SK-N-SH (cell line): ENCODE measurements at regions not wholly inside any gene's neighbourhood (a gene's known extent, or its start where the extent isn't known, plus 50 kb on each side); places are given as distances from the start of the nearest gene placed in this dataset.

Source experiments
- CTCF ChIA-PET: fragments of 300-600, 350-600 bp; formaldehyde crosslinking; extraction: SDS; loops from one replicate; lab custom pipeline; 2021; lab: Yijun Ruan, JAX
- POLR2A ChIA-PET: fragments of 350-600 bp; sonication (Branson Sonifier 250); formaldehyde crosslinking; extraction: SDS; loops from one replicate; lab custom pipeline; 2020; ENCODE audit warnings: antibody characterized with exemption, inconsistent platforms; lab: Yijun Ruan, JAX
- DNase-seq: peaks from one replicate; pipeline ENCODE4 v3.0.0; 2012
- H2AFZ ChIP-seq: fragments of 200-600 bp; sonication (generic); 2 replicates; pipeline ENCODE4 v1.8.1; 2016; ENCODE audit warnings: antibody characterized with exemption, mild to moderate bottlenecking, low read depth
- H3F3A ChIP-seq: fragments of 200-600 bp; sonication (generic); replicated peaks from 2 replicates; pipeline ENCODE3; 2016; ENCODE audit warnings: antibody characterized with exemption, mild to moderate bottlenecking; ENCODE audit not compliant: insufficient read depth
- H3K27ac ChIP-seq, 2 experiments: fragments of 200-500 bp in 1 of 2; fragments of 200-600 bp in 1 of 2; sonication (Bioruptor generic) in 1 of 2; sonication (generic), shearing (Covaris generic) in 1 of 2; 2 replicates each; pipeline versions ENCODE4 v1.5.1 to v1.6.1; 2014 to 2016; ENCODE audit warnings: low read depth in 2 of 2, inconsistent platforms in 1 of 2, low read length in 1 of 2, mild to moderate bottlenecking in 1 of 2, mixed read lengths in 1 of 2
- H3K27me3 ChIP-seq: fragments of 200-600 bp; sonication (generic), shearing (Covaris generic); 2 replicates; pipeline ENCODE4 v1.6.1; 2016; ENCODE audit warnings: mixed run types; ENCODE audit not compliant: insufficient read depth
- H3K36me3 ChIP-seq, 2 experiments: fragments of 200-500 bp in 1 of 2; fragments of 200-600 bp in 1 of 2; sonication (Bioruptor generic) in 1 of 2; sonication (generic) in 1 of 2; replicated peaks in 1 of 2; 2 replicates each; pipeline versions ENCODE3 to v1.5.1; 2014 to 2016; ENCODE audit warnings: low read length in 1 of 2, mild to moderate bottlenecking in 1 of 2; ENCODE audit not compliant: insufficient read depth in 2 of 2, control insufficient read depth in 1 of 2
- H3K4me1 ChIP-seq, 2 experiments: fragments of 200-500 bp in 1 of 2; fragments of 200-600 bp in 1 of 2; sonication (Bioruptor generic) in 1 of 2; sonication (generic), shearing (Covaris generic) in 1 of 2; 2 replicates each; pipeline versions ENCODE4 v1.5.1 to v1.6.1; 2014 to 2016; ENCODE audit warnings: low read depth in 1 of 2, low read length in 1 of 2, mixed run types in 1 of 2; ENCODE audit not compliant: insufficient read depth in 2 of 2, control insufficient read depth in 1 of 2
- H3K4me2 ChIP-seq: fragments of 200-600 bp; sonication (generic), shearing (Covaris generic); 2 replicates; pipeline ENCODE4 v1.6.1; 2017; ENCODE audit warnings: mixed run types
- H3K4me3 ChIP-seq, 2 experiments: fragments of 200-500 bp in 1 of 2; fragments of 200-600 bp in 1 of 2; sonication (Bioruptor generic) in 1 of 2; sonication (generic), shearing (Covaris generic) in 1 of 2; 2 replicates each; pipeline versions ENCODE4 v1.5.1 to v1.8.1; 2014 to 2016; ENCODE audit warnings: low read depth in 2 of 2, inconsistent platforms in 1 of 2, low read length in 1 of 2, mild to moderate bottlenecking in 1 of 2, mixed read lengths in 1 of 2, moderate library complexity in 1 of 2
- H3K79me2 ChIP-seq: fragments of 200-600 bp; sonication (generic); 2 replicates; pipeline ENCODE4 v1.8.1; 2017; ENCODE audit warnings: mild to moderate bottlenecking; ENCODE audit not compliant: insufficient read depth
- H3K9ac ChIP-seq: fragments of 200-600 bp; sonication (generic); 2 replicates; pipeline ENCODE4 v1.6.1; 2017; ENCODE audit warnings: mixed run types
- H3K9me2 ChIP-seq: fragments of 200-600 bp; sonication (generic); 2 replicates; pipeline ENCODE4 v1.6.1; 2017; ENCODE audit warnings: mixed run types
- H3K9me3 ChIP-seq: fragments of 200-600 bp; sonication (generic); 2 replicates; pipeline ENCODE4 v1.6.1; 2017; ENCODE audit warnings: mixed run types, mild to moderate bottlenecking, moderate library complexity
- H4K20me1 ChIP-seq: fragments of 200-600 bp; sonication (generic); 2 replicates; pipeline ENCODE4 v1.6.1; 2017; ENCODE audit warnings: mild to moderate bottlenecking, mixed run types; ENCODE audit not compliant: insufficient read depth
- CTCF ChIP-seq: fragments of 200-600 bp; sonication (generic); IDR thresholded peaks from 2 replicates; pipeline ENCODE4 v1.6.1; 2017; ENCODE audit warnings: antibody characterized with exemption, mild to moderate bottlenecking, moderate library complexity
- EP300 ChIP-seq, 2 experiments: IDR thresholded peaks; 2 replicates each; pipeline versions ENCODE4 v1.4.0 to v1.6.1; 2012; ENCODE audit warnings: borderline replicate concordance in 1 of 2, low read depth in 1 of 2, low read length in 1 of 2
- EZH2phosphoT487 ChIP-seq: fragments of 200-600 bp; sonication (generic); IDR thresholded peaks from 2 replicates; pipeline ENCODE4 v1.6.1; 2017; ENCODE audit warnings: low read depth, mixed run types, mild to moderate bottlenecking, antibody characterized with exemption, moderate library complexity, borderline replicate concordance
- FOXM1 ChIP-seq: IDR thresholded peaks from 2 replicates; pipeline ENCODE4 v1.4.0; 2012; ENCODE audit warnings: low read depth, mild to moderate bottlenecking
- GABPA ChIP-seq: IDR thresholded peaks from 2 replicates; pipeline ENCODE4 v1.4.0; 2012; ENCODE audit warnings: low read depth, mild to moderate bottlenecking
- GATA2 ChIP-seq: sonication (generic); formaldehyde crosslinking; IDR thresholded peaks from 2 replicates; pipeline ENCODE4 v1.5.0; 2020; ENCODE audit warnings: mild to moderate bottlenecking, missing genetic modification reagents
- MXI1 ChIP-seq: IDR thresholded peaks from 2 replicates; pipeline ENCODE4 v1.6.1; 2012; ENCODE audit warnings: mild to moderate bottlenecking, low read depth, low read length, improper control_type of control experiment
- NFIC ChIP-seq: IDR thresholded peaks from 2 replicates; pipeline ENCODE4 v1.4.0; 2012; ENCODE audit warnings: borderline replicate concordance
- NRF1 ChIP-seq: IDR thresholded peaks from 2 replicates; pipeline ENCODE4 v1.6.1; 2012; ENCODE audit warnings: low read depth, mild to moderate bottlenecking, low read length
- PBX3 ChIP-seq: IDR thresholded peaks from 2 replicates; pipeline ENCODE4; 2012
- POLR2AphosphoS5 ChIP-seq: IDR thresholded peaks from 2 replicates; pipeline ENCODE4 v1.6.1; 2012; ENCODE audit warnings: low read depth, low read length
- RCOR1 ChIP-seq: fragments of 150-350 bp; IDR thresholded peaks from 2 replicates; pipeline ENCODE4 v1.6.1; 2017; ENCODE audit warnings: antibody characterized with exemption, low read length
- REST ChIP-seq: IDR thresholded peaks from 2 replicates; pipeline ENCODE4 v1.6.1; 2012; ENCODE audit warnings: mild to moderate bottlenecking, low read depth, low read length, moderate library complexity
- SIN3A ChIP-seq: IDR thresholded peaks from 2 replicates; pipeline ENCODE4 v1.6.1; 2012; ENCODE audit warnings: low read depth, mild to moderate bottlenecking, low read length, moderate library complexity, borderline replicate concordance
- TAF1 ChIP-seq: IDR thresholded peaks from 2 replicates; pipeline ENCODE4 v1.6.1; 2012; ENCODE audit warnings: low read depth, mild to moderate bottlenecking, low read length, moderate library complexity, borderline replicate concordance
- TCF12 ChIP-seq: IDR thresholded peaks from 2 replicates; pipeline ENCODE4 v1.4.0; 2012
- USF1 ChIP-seq: IDR thresholded peaks from 2 replicates; pipeline ENCODE4 v1.4.0; 2012; ENCODE audit warnings: low read depth, borderline replicate concordance
- ZBTB33 ChIP-seq: IDR thresholded peaks from 2 replicates; pipeline ENCODE4 v1.4.0; 2012; ENCODE audit warnings: low read depth, borderline replicate concordance
- WGBS: methylation state at CpG from one replicate; pipeline ENCODE4 v1.1.6; 2017; ENCODE audit warnings: low lambda C conversion rate; 5-methylcytosine and 5-hydroxymethylcytosine counted together

GRCh38 chr6:155854787-155855186 lies 399.1 kb upstream of the NOX3 start:
- Histone ChIP-seq H3K36me3 (no peaks in the 10 kb centered on the region), H3K4me1 (no peaks in the 10 kb centered on the region; a peak in 1 of 4 replicates), H3K4me2 (no peak overlapping the region), H3K9me3 (no peaks in the 10 kb centered on the region), H3K27ac (no peak overlapping the region), H3K27me3 (no peaks in the 10 kb centered on the region)
- 76% methylated on average over 2 of the region's 2 CpGs for WGBS
- CTCF ChIA-PET: no interaction called here
- TF ChIP-seq GABPA (no peak), TAF1 (no peak), RCOR1 (no peak), NRF1 (no peak), SIN3A (no peak), NFIC (no peak), EZH2phosphoT487 (no peak)
- TF ChIP-seq, all 33 proteins: peak for 0
- Histone ChIP-seq H3F3A (peaks cover 8% of the 10 kb centered on the region), H3K9ac (no peak overlapping the region), H3K9me2 (no peaks in the 10 kb centered on the region), H3K79me2 (no peaks in the 10 kb centered on the region), H4K20me1 (no peaks in the 10 kb centered on the region), H2AFZ (no peak overlapping the region), H3K4me3 (no peak overlapping the region)
- no peak for DNase-seq
- POLR2A ChIA-PET: no interaction called here

- H3F3A ChIP-seq: peaks cover 8% of the 10 kb centered on the region
- H3K4me1 ChIP-seq: peaks cover 0 to 2% of the 10 kb centered on the region in 2 experiments; a peak in 1 of 4 replicates
- H3K36me3 ChIP-seq: no peaks in the 10 kb centered on the region
- no peaks in the 10 kb centered on the region for H4K20me1 ChIP-seq
- WGBS: 75% methylated on average over 2 of the region's 2 CpGs
- ChIA-PET CTCF (no interaction called here), POLR2A (no interaction called here)
- H3K9me2 ChIP-seq: no peaks in the 10 kb centered on the region
- H3K9ac ChIP-seq: no peak overlapping the region
- no peak overlapping the region for H3K27ac ChIP-seq
- no peaks in the 10 kb centered on the region for H3K9me3 ChIP-seq
- H3K4me2 ChIP-seq: no peak overlapping the region
- no peak overlapping the region for H3K4me3 ChIP-seq
- no peak overlapping the region for H2AFZ ChIP-seq
- H3K27me3 ChIP-seq: no peaks in the 10 kb centered on the region
- H3K79me2 ChIP-seq: no peaks in the 10 kb centered on the region
- DNase-seq: no peak
- TF ChIP-seq CTCF (no peak), TCF12 (no peak), FOXM1 (no peak), EP300 (IDR thresholded peaks at IDR 0.05; ENCODE audit: borderline replicate concordance in 1 of 2, low read depth in 1 of 2, low read length in 1 of 2) (no peak), PBX3 (no peak), NRF1 (no peak), ZBTB33 (no peak), POLR2AphosphoS5 (no peak), RCOR1 (no peak), GATA2 (CRISPR knock-in tag) (no peak), USF1 (no peak), REST (no peak), EZH2phosphoT487 (no peak), GABPA (no peak), SIN3A (no peak), MXI1 (no peak)
Measured at GRCh38 chr6:155853011-155853410, 397.4 kb upstream of the NOX3 start.
